Suprapubic skin (tissue), 4 donors: ENCODE measurements at regions not wholly inside any gene's neighbourhood (a gene's known extent, or its start where the extent isn't known, plus 50 kb on each side); places are given as distances from the start of the nearest gene placed in this dataset.

Experiments used
- EP300 ChIP-seq: sonication (generic); formaldehyde crosslinking; IDR thresholded peaks from one replicate; pipeline ENCODE4 v1.6.1; 2017; ENCODE audit warnings: antibody characterized with exemption
- POLR2A ChIP-seq, 2 donors: fragments of 450-650 bp; IDR thresholded peaks; one replicate each; pipeline ENCODE4 v1.6.1; 2017; ENCODE audit warnings: antibody characterized with exemption in 2 of 2, mild to moderate bottlenecking in 2 of 2, moderate library complexity in 2 of 2
- POLR2AphosphoS5 ChIP-seq, 3 donors: sonication (generic); formaldehyde crosslinking; IDR thresholded peaks; one replicate each; pipeline ENCODE4 v1.6.1; 2017; ENCODE audit warnings: antibody characterized with exemption in 3 of 3
- TF ChIP-seq, protein P1 (sequence below), 2 donors: fragments of 200-600 bp in 1 of 2; fragments of 450-650 bp in 1 of 2; sonication (generic) in 1 of 2; IDR thresholded peaks; one replicate each; pipeline ENCODE4 v1.5.1; 2016 to 2019; ENCODE audit warnings: antibody characterized with exemption in 2 of 2, mild to moderate bottlenecking in 1 of 2, moderate library complexity in 1 of 2

DNA sequence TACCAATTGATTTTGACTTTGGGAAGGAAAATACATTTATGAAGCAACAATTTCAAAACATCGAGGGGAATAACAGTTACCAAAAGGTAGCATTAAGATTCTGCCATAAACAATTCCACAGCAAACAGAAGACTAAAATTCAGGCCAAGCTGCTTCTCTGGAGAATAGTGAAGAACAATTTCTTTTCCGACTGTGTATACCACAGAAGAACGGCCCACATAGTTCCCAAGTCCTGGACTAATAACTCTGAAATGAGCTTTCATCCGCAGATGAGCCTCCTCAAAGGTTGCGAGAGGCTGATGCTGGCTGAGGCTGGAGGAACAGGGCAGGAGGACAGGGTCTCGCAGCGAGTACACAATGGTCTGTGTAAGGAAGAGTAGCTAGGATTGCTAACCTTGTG lies 278.9 kb upstream of the TCF4 start:
- no peak for TF ChIP-seq POLR2AphosphoS5 (IDR thresholded peaks at IDR 0.05)
- TF ChIP-seq, protein P1, sequence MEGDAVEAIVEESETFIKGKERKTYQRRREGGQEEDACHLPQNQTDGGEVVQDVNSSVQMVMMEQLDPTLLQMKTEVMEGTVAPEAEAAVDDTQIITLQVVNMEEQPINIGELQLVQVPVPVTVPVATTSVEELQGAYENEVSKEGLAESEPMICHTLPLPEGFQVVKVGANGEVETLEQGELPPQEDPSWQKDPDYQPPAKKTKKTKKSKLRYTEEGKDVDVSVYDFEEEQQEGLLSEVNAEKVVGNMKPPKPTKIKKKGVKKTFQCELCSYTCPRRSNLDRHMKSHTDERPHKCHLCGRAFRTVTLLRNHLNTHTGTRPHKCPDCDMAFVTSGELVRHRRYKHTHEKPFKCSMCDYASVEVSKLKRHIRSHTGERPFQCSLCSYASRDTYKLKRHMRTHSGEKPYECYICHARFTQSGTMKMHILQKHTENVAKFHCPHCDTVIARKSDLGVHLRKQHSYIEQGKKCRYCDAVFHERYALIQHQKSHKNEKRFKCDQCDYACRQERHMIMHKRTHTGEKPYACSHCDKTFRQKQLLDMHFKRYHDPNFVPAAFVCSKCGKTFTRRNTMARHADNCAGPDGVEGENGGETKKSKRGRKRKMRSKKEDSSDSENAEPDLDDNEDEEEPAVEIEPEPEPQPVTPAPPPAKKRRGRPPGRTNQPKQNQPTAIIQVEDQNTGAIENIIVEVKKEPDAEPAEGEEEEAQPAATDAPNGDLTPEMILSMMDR (IDR thresholded peaks at IDR 0.05): no peak
- no peak for TF ChIP-seq POLR2A (IDR thresholded peaks at IDR 0.05)
- TF ChIP-seq EP300: no peak
